ENCODE measurements at regions not wholly inside any gene's neighbourhood (a gene's known extent, or its start where the extent isn't known, plus 50 kb on each side); places are given as distances from the start of the nearest gene placed in this dataset.

- TF ChIP-seq CTCF (IDR thresholded peaks at IDR 0.05; ENCODE audit: low read length) (no peak), EZH2 (optimal IDR thresholded peaks at IDR 0.05; ENCODE audit: low read depth, low read length) (no peak), EZH2phosphoT487 (IDR thresholded peaks at IDR 0.05; ENCODE audit: low read length) (no peak)
These were observed 394.1 kb upstream of the TBL1XR1 start for GRCh38 chr3:177591379-177591778.

Data from MM.1S (cell line).